Hepatocyte (in vitro differentiated cells): ENCODE measurements at regions not wholly inside any gene's neighbourhood (a gene's known extent, or its start where the extent isn't known, plus 50 kb on each side); places are given as distances from the start of the nearest gene placed in this dataset.

Experiments
- EZH2 ChIP-seq: fragments of 200-600 bp; sonication (generic); IDR thresholded peaks from 2 replicates; pipeline ENCODE4 v1.6.1; 2016; ENCODE audit warnings: antibody characterized with exemption, mild to moderate bottlenecking, borderline replicate concordance
- EZH2phosphoT487 ChIP-seq: fragments of 200-600 bp; sonication (generic); IDR thresholded peaks from one replicate; pipeline ENCODE4 v1.6.1; 2018; ENCODE audit warnings: antibody characterized with exemption, mild to moderate bottlenecking, low read depth, moderate library complexity; ENCODE audit not compliant: unreplicated experiment, severe bottlenecking
- TF ChIP-seq, protein P1 (sequence below): fragments of 200-600 bp; sonication (generic); IDR thresholded peaks from 2 replicates; pipeline ENCODE4 v1.5.1; 2016; ENCODE audit warnings: antibody characterized with exemption, mild to moderate bottlenecking; ENCODE audit not compliant: poor library complexity

DNA sequence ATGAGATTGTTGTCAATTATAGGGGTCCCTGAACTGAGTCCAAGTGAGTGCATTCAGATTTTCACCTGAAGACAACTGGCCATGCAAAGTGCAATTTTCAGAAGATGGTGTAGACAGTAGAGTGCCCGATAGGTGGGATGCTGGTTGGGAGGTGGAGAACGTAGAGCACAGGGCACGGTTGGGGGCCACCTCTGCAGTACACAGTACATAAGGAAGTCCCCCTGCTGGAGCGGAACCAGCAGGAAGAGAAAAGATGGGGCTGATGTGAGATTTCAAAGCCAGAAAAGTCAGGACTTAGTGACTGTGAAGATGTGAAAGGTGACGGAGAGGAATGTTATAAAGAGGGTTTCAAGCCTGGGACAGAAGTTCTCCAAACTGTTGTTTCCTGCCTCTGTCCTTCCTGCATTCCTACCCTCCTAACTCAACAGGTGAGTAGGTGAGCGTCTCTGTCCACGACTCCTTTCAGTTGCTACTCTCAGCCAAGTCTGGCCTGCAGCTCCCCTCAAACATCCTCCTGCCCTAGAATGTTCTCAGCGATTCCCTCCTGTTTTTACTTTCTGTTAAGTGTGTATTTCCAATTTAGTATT, 330.8 kb downstream of the PRL start:
- TF ChIP-seq, protein P1, sequence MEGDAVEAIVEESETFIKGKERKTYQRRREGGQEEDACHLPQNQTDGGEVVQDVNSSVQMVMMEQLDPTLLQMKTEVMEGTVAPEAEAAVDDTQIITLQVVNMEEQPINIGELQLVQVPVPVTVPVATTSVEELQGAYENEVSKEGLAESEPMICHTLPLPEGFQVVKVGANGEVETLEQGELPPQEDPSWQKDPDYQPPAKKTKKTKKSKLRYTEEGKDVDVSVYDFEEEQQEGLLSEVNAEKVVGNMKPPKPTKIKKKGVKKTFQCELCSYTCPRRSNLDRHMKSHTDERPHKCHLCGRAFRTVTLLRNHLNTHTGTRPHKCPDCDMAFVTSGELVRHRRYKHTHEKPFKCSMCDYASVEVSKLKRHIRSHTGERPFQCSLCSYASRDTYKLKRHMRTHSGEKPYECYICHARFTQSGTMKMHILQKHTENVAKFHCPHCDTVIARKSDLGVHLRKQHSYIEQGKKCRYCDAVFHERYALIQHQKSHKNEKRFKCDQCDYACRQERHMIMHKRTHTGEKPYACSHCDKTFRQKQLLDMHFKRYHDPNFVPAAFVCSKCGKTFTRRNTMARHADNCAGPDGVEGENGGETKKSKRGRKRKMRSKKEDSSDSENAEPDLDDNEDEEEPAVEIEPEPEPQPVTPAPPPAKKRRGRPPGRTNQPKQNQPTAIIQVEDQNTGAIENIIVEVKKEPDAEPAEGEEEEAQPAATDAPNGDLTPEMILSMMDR, result no peak
- TF ChIP-seq EZH2 (no peak), EZH2phosphoT487 (no peak)
